Thoracic aorta (tissue), 2 donors: ENCODE measurements at regions not wholly inside any gene's neighbourhood (a gene's known extent, or its start where the extent isn't known, plus 50 kb on each side); places are given as distances from the start of the nearest gene placed in this dataset.

Source experiments
- ATAC-seq: fragments of 150-250 bp; one replicate; pipeline ENCODE4 v1.8.0; 2017; ENCODE audit warnings: low read depth; ENCODE audit not compliant: insufficient number of reproducible peaks, low FRiP score
- DNase-seq: peaks from one replicate; pipeline ENCODE4 v3.0.0-alpha.2; 2020; ENCODE audit warnings: low spot score
- H3K27ac ChIP-seq, 2 donors: fragments of 200-600 bp; sonication (generic); 1 replicate in 1 of 2; 2 replicates in 1 of 2; pipeline ENCODE4 v1.5.1; 2016; ENCODE audit warnings: mild to moderate bottlenecking in 2 of 2, moderate library complexity in 2 of 2
- H3K27me3 ChIP-seq: fragments of 200-600 bp; sonication (generic); replicated peaks from 2 replicates; pipeline ENCODE4 v1.6.0; 2016; ENCODE audit warnings: mild to moderate bottlenecking; ENCODE audit not compliant: insufficient read depth
- H3K36me3 ChIP-seq: fragments of 200-600 bp; sonication (generic); one replicate; pipeline ENCODE4 v1.5.1; 2016
- H3K4me1 ChIP-seq, 2 donors: fragments of 200-600 bp; sonication (generic); 1 replicate in 1 of 2; 2 replicates in 1 of 2; pipeline versions ENCODE4 v1.5.1 to v1.6.0; 2016; ENCODE audit warnings: low read depth in 2 of 2, mild to moderate bottlenecking in 1 of 2; ENCODE audit not compliant: control insufficient read depth in 1 of 2
- H3K4me3 ChIP-seq: fragments of 200-600 bp; sonication (generic); 2 replicates; pipeline ENCODE4 v1.5.1; 2016; ENCODE audit warnings: mild to moderate bottlenecking
- H3K9me3 ChIP-seq: fragments of 200-600 bp; sonication (generic); 2 replicates; pipeline ENCODE4 v1.5.1; 2016
- TF ChIP-seq, protein P1 (sequence below): fragments of 200-600 bp; sonication (generic); IDR thresholded peaks from one replicate; pipeline ENCODE4 v1.5.1; 2019; ENCODE audit warnings: antibody characterized with exemption

DNA sequence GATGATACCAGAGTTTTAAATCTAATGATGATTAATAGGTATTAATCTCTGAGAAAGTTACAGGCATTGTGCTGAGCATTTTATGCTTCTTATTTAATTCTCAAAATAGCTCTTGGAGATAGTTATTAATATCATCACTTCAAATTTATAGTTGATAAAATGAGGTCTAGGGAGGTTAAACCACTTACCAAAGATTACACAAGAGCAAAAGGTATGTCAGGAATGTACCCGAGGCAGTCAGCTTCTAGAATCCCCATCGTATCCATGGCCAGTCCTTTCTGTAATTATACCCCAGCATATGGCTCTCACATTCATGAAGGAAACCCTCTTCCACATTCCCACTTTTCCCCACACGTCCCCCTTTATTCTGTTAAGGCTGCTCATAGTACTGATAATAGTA, 421.3 kb downstream of the PYDC2 start:
- no peaks in the 10 kb centered on the region for H3K9me3 ChIP-seq
- H3K36me3 ChIP-seq, result no peaks in the 10 kb centered on the region
- TF ChIP-seq, protein P1, sequence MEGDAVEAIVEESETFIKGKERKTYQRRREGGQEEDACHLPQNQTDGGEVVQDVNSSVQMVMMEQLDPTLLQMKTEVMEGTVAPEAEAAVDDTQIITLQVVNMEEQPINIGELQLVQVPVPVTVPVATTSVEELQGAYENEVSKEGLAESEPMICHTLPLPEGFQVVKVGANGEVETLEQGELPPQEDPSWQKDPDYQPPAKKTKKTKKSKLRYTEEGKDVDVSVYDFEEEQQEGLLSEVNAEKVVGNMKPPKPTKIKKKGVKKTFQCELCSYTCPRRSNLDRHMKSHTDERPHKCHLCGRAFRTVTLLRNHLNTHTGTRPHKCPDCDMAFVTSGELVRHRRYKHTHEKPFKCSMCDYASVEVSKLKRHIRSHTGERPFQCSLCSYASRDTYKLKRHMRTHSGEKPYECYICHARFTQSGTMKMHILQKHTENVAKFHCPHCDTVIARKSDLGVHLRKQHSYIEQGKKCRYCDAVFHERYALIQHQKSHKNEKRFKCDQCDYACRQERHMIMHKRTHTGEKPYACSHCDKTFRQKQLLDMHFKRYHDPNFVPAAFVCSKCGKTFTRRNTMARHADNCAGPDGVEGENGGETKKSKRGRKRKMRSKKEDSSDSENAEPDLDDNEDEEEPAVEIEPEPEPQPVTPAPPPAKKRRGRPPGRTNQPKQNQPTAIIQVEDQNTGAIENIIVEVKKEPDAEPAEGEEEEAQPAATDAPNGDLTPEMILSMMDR, result no peak
- no peak overlapping the region for H3K27ac ChIP-seq
- DNase-seq, result no peak
- H3K4me3 ChIP-seq, result no peak overlapping the region
- ATAC-seq, result no peak
- no peaks in the 10 kb centered on the region for H3K27me3 ChIP-seq
- no peaks in the 10 kb centered on the region for H3K4me1 ChIP-seq

DNA sequence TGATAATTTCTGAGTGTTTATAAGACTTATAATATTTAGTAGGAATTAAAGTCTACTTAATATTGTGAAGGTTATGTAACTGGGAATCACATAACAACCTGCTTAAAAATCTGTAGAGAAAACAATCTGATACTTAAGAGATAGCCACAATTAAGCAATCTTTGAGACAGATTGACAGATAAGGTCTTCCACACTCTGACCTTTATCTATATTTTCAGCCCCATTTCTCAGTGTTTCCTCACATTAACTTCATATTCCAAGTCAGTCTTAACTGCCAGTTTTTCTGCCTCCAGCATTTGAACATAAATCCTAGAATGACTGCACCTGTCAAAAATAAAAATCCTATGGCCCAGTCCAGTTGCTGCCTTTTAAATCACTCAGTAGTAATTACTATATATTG, 423.2 kb downstream of the PYDC2 start:
- Histone ChIP-seq H3K27me3 (no peaks in the 10 kb centered on the region), H3K36me3 (no peaks in the 10 kb centered on the region), H3K4me1 (no peaks in the 10 kb centered on the region), H3K27ac (no peak overlapping the region), H3K4me3 (no peak overlapping the region), H3K9me3 (no peaks in the 10 kb centered on the region)
- no peak for DNase-seq
- no peak for ATAC-seq
- TF ChIP-seq, protein P1, result no peak

DNA sequence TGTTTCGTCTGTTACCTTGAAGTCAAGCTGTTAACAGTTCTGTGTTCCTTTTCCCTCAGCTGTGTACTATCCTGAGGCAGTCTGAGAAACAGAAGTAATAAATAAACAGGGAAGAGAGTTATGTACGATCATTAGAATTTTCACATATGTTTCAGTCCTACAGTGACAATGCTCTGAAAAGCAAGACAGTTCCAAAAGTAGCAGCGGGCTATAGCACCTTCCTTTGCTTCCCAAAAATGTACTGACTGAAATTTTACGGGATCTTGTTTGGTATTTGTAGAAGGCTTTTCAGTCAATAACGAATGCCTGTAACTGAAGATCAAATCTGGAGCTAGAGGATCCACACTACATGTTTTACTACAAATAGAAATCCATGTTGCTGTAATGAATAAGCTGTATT, 428.1 kb downstream of the PYDC2 start:
- Histone ChIP-seq H3K9me3 (no peaks in the 10 kb centered on the region), H3K4me3 (no peak overlapping the region), H3K4me1 (no peaks in the 10 kb centered on the region), H3K27me3 (no peaks in the 10 kb centered on the region), H3K36me3 (no peaks in the 10 kb centered on the region), H3K27ac (no peak overlapping the region)
- DNase-seq, result no peak
- TF ChIP-seq, protein P1, result no peak
- no peak for ATAC-seq

DNA sequence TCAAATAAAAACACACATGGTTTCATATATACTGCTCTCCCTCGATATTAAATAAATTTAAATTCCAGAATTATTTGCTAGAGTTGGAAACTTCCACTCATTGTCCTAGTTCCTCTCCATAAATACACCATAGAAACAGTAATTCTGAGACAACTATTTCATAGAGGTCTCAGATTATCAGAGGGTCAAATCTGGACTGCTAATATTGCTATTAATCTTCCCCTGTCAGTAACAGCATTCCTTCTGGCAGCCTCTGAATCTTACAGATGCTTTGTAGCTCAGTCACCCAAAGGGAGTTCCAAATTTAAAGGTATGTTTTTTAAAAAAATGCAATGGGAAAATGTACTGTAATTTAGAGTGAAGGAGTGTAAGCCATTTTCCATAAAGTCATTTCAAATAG, 428.8 kb downstream of the PYDC2 start:
- H3K4me1 ChIP-seq, result no peaks in the 10 kb centered on the region
- no peaks in the 10 kb centered on the region for H3K27me3 ChIP-seq
- TF ChIP-seq, protein P1, result no peak
- H3K9me3 ChIP-seq, result no peaks in the 10 kb centered on the region
- no peak for ATAC-seq
- no peak overlapping the region for H3K4me3 ChIP-seq
- no peaks in the 10 kb centered on the region for H3K36me3 ChIP-seq
- H3K27ac ChIP-seq, result no peak overlapping the region
- DNase-seq, result no peak

DNA sequence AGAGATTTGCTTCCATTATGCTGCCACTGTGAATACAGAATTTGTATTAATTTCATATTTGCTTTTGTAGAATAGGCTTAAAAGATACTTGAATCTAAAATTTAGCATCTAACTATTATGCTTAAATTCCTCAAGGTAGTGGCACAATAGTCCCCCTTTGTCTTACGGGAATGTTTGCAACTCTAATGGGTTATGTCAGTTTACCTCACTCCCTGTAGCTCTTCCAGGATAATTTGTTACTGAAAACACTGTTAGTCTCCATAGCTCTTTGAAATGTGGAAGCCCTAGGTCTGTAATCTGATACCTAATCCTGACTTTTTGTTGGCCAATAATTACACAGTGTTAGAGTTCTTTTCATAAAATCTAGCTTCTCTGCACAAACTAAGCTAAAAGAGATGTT, 433.4 kb downstream of the PYDC2 start:
- Histone ChIP-seq H3K27ac (no peak overlapping the region), H3K27me3 (no peaks in the 10 kb centered on the region), H3K9me3 (no peaks in the 10 kb centered on the region), H3K4me1 (no peaks in the 10 kb centered on the region), H3K36me3 (no peaks in the 10 kb centered on the region), H3K4me3 (no peak overlapping the region)
- TF ChIP-seq, protein P1, result no peak
- ATAC-seq, result no peak
- no peak for DNase-seq
